AG09309 (cell line): ENCODE measurements at regions not wholly inside any gene's neighbourhood (a gene's known extent, or its start where the extent isn't known, plus 50 kb on each side); places are given as distances from the start of the nearest gene placed in this dataset.

Experiments used
- DNase-seq: peaks from one replicate; pipeline ENCODE4 v3.0.0-alpha.2; 2010; ENCODE audit warnings: low read depth
- H3K4me3 ChIP-seq: 2 replicates; pipeline ENCODE4 v1.5.1; 2011; ENCODE audit warnings: mild to moderate bottlenecking, low read depth, low read length, moderate library complexity; ENCODE audit not compliant: control insufficient read depth
- TF ChIP-seq, protein P1 (sequence below): IDR thresholded peaks from 2 replicates; pipeline ENCODE4 v1.5.1; 2011; ENCODE audit warnings: mild to moderate bottlenecking, low read depth, low read length, inconsistent platforms; ENCODE audit not compliant: insufficient read depth, control insufficient read depth; ENCODE audit errors: missing control alignments

- TF ChIP-seq, protein P1, sequence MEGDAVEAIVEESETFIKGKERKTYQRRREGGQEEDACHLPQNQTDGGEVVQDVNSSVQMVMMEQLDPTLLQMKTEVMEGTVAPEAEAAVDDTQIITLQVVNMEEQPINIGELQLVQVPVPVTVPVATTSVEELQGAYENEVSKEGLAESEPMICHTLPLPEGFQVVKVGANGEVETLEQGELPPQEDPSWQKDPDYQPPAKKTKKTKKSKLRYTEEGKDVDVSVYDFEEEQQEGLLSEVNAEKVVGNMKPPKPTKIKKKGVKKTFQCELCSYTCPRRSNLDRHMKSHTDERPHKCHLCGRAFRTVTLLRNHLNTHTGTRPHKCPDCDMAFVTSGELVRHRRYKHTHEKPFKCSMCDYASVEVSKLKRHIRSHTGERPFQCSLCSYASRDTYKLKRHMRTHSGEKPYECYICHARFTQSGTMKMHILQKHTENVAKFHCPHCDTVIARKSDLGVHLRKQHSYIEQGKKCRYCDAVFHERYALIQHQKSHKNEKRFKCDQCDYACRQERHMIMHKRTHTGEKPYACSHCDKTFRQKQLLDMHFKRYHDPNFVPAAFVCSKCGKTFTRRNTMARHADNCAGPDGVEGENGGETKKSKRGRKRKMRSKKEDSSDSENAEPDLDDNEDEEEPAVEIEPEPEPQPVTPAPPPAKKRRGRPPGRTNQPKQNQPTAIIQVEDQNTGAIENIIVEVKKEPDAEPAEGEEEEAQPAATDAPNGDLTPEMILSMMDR: no peak
- no peak overlapping the region for H3K4me3 ChIP-seq
- DNase-seq: no peak
These were observed 559.7 kb downstream of the TCERG1L start for GRCh38 chr10:130751851-130752250.

DNA sequence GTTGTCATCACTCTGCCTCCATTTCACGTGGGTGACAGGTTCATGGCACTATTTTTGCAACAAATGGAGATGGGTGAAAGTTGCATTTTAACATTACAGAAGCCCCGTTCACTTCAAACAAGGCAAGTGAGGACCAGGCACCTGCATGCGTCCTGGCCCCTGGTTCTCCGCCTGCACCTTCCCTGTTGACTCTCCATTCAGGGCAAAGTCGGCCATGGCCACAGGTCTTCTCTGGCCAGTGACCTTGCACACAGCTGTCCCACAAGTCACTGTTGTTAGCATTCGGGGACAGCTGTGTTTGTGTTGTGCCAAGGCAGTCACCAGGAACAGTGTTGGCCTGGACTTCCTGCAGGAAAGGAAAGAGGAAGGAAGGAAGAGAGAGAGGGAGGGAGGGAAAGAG lies 554.9 kb downstream of the TCERG1L start:
- DNase-seq: no peak
- TF ChIP-seq, protein P1: no peak
- no peak overlapping the region for H3K4me3 ChIP-seq

GRCh38 chr10:130757271-130757670 lies 554.2 kb downstream of the TCERG1L start:
- DNase-seq: no peak
- no peak overlapping the region for H3K4me3 ChIP-seq
- TF ChIP-seq, protein P1: no peak

GRCh38 chr10:130757821-130758489 lies 553.6 kb downstream of the TCERG1L start:
- H3K4me3 ChIP-seq: no peak overlapping the region
- DNase-seq: no peak
- TF ChIP-seq, protein P1: no peak

DNA sequence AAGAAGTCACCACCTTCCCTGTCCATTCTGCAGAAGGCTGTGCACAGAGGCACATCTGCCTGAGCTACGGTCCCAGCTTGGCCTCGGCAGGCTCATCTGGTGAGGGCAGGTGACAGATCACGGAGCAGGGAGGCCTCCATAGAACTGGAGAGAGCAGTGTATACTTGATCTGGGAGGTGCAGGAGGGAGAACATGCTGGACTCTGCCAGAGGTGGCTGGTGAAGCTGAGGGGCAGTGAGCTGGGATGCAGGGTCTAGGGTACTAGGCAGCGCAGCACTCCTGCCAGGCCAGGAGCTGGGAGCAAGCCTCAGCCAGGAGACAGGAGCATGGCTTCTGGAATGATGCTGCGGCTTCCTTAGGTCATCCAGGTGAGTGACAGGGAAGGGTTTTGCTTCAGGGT lies 553.0 kb downstream of the TCERG1L start:
- TF ChIP-seq, protein P1: no peak

GRCh38 chr10:130761032-130761575 lies 550.4 kb downstream of the TCERG1L start:
- no peak overlapping the region for H3K4me3 ChIP-seq
- TF ChIP-seq, protein P1: no peak
- no peak for DNase-seq

More for the DNA sequence above, 553.0 kb downstream of the TCERG1L start:
- DNase-seq: no peak
- H3K4me3 ChIP-seq: no peak overlapping the region
